HL-60 (cell line): ENCODE measurements at regions not wholly inside any gene's neighbourhood (a gene's known extent, or its start where the extent isn't known, plus 50 kb on each side); places are given as distances from the start of the nearest gene placed in this dataset.

Experiments
- DNase-seq, 2 experiments: peaks; one replicate each; pipeline ENCODE4 v3.0.0-alpha.2; 2010 to 2020; ENCODE audit warnings: low read depth in 1 of 2, low spot score in 1 of 2
- H3K27ac ChIP-seq: fragments of 250-450 bp; sonication (Bioruptor Pico); replicated peaks from 2 replicates; pipeline ENCODE4 v1.5.1; 2020; ENCODE audit warnings: mild to moderate bottlenecking, moderate library complexity
- H3K27me3 ChIP-seq: fragments of 250-450 bp; sonication (Bioruptor Pico); 2 replicates; pipeline ENCODE4 v1.5.1; 2021; ENCODE audit warnings: mild to moderate bottlenecking, moderate library complexity; ENCODE audit not compliant: insufficient read depth, poor library complexity, severe bottlenecking
- H3K4me3 ChIP-seq: replicated peaks from 2 replicates; pipeline ENCODE4 v1.5.1; 2011; ENCODE audit warnings: mild to moderate bottlenecking, control low read depth, low read length; ENCODE audit not compliant: insufficient read depth
- CTCF ChIP-seq: IDR thresholded peaks from one replicate; pipeline ENCODE4 v1.5.1; 2011; ENCODE audit warnings: low read length, control low read depth, inconsistent platforms; ENCODE audit not compliant: insufficient read depth
- GABPA ChIP-seq: IDR thresholded peaks from 2 replicates; pipeline ENCODE4 v1.6.1; 2012; ENCODE audit warnings: low read depth
- POLR2AphosphoS5 ChIP-seq: IDR thresholded peaks from 2 replicates; pipeline ENCODE4 v1.6.1; 2012; ENCODE audit warnings: low read depth
- SPI1 ChIP-seq: IDR thresholded peaks from 2 replicates; pipeline ENCODE4 v1.6.1; 2012; ENCODE audit warnings: low read depth, mild to moderate bottlenecking, borderline replicate concordance
- TF ChIP-seq, protein P1 (sequence below): IDR thresholded peaks from 2 replicates; pipeline ENCODE4 v1.6.1; 2012; ENCODE audit warnings: low read depth; ENCODE audit not compliant: insufficient replicate concordance

DNA sequence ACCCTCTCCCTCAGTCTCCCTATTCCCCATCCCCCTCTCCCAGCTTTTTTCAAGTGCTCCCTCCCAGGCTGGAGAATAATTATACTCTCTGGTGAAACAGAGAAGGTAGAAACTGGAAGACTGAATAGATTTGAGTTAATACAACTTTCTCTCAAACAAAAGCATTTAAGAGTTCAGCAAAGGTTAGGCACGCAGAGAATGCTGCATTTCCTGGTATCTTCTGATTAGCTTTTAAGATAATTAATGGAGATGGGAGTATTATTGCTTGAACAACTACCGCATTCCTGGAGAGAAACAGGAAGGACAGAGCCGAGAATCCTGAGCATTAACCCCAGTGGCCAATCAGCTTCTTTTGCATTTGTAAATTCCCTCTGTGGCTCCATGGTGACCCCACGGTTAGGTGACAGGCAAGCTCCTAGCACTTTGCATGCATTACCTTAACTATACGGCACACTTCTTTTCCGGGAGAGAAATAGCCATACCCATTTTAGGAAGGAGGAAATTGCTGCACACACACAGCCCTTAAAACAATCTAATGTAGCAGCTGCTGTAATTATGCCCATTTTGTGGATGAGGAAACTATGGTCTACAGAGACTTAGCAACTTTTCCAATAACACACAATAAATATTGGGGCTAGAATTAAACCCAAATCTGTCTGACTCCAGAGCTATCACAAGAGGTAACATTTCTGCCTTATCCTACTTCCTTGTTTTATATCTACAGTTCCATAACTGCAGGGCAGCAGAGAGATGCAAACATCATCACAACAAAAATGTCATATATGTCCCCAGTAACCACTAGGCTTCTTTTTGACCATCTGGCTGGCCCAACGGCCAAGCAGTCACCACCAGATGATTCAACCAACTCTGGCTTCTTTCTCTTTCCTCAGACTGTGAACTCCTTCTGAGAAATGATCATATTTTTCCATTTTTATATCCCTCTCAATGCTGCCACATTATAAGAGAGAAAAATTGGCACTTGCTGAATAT is 169.9 kb downstream of the CD24 start:
- no peak overlapping the region for H3K4me3 ChIP-seq
- H3K27me3 ChIP-seq = no peaks in the 10 kb centered on the region
- TF ChIP-seq, protein P1, sequence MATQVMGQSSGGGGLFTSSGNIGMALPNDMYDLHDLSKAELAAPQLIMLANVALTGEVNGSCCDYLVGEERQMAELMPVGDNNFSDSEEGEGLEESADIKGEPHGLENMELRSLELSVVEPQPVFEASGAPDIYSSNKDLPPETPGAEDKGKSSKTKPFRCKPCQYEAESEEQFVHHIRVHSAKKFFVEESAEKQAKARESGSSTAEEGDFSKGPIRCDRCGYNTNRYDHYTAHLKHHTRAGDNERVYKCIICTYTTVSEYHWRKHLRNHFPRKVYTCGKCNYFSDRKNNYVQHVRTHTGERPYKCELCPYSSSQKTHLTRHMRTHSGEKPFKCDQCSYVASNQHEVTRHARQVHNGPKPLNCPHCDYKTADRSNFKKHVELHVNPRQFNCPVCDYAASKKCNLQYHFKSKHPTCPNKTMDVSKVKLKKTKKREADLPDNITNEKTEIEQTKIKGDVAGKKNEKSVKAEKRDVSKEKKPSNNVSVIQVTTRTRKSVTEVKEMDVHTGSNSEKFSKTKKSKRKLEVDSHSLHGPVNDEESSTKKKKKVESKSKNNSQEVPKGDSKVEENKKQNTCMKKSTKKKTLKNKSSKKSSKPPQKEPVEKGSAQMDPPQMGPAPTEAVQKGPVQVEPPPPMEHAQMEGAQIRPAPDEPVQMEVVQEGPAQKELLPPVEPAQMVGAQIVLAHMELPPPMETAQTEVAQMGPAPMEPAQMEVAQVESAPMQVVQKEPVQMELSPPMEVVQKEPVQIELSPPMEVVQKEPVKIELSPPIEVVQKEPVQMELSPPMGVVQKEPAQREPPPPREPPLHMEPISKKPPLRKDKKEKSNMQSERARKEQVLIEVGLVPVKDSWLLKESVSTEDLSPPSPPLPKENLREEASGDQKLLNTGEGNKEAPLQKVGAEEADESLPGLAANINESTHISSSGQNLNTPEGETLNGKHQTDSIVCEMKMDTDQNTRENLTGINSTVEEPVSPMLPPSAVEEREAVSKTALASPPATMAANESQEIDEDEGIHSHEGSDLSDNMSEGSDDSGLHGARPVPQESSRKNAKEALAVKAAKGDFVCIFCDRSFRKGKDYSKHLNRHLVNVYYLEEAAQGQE = no peak
- TF ChIP-seq POLR2AphosphoS5 (no peak), SPI1 (no peak), GABPA (no peak), CTCF (no peak)
- H3K27ac ChIP-seq = no peak overlapping the region
- no peak for DNase-seq

- TF ChIP-seq GABPA (no peak), POLR2AphosphoS5 (no peak), CTCF (no peak), SPI1 (no peak)
- TF ChIP-seq, protein P1 = no peak
- H3K27ac ChIP-seq = no peak overlapping the region
- H3K27me3 ChIP-seq = no peaks in the 10 kb centered on the region
- no peak for DNase-seq
- H3K4me3 ChIP-seq = no peak overlapping the region
Measured at GRCh38 chr6:106803188-106803587, 171.3 kb downstream of the CD24 start.

- Histone ChIP-seq H3K4me3 (no peak overlapping the region), H3K27ac (no peak overlapping the region), H3K27me3 (no peaks in the 10 kb centered on the region)
- no peak for DNase-seq
- TF ChIP-seq, protein P1 = no peak
- TF ChIP-seq POLR2AphosphoS5 (no peak), GABPA (no peak), SPI1 (no peak), CTCF (no peak)
Measured at GRCh38 chr6:106802139-106802538, 172.4 kb downstream of the CD24 start.
